Parathyroid adenoma (tissue), 2 donors: ENCODE measurements at regions not wholly inside any gene's neighbourhood (a gene's known extent, or its start where the extent isn't known, plus 50 kb on each side); places are given as distances from the start of the nearest gene placed in this dataset.

Source experiments
- H2AFZ ChIP-seq: fragments of 300-600 bp; sonication (generic); one replicate; pipeline ENCODE4 v1.7.0; 2017; ENCODE audit warnings: antibody characterized with exemption, mild to moderate bottlenecking
- H3K27ac ChIP-seq: fragments of 300-600 bp; sonication (generic); one replicate; pipeline ENCODE4 v1.7.0; 2017
- H3K27me3 ChIP-seq: fragments of 300-600 bp; sonication (generic); one replicate; pipeline ENCODE4 v1.7.0; 2017; ENCODE audit warnings: low read length; ENCODE audit not compliant: control insufficient read depth, insufficient read depth
- H3K36me3 ChIP-seq: fragments of 300-600 bp; sonication (generic); one replicate; pipeline ENCODE4 v1.7.0; 2017; ENCODE audit warnings: low read length; ENCODE audit not compliant: control insufficient read depth, insufficient read depth
- H3K4me1 ChIP-seq: fragments of 300-600 bp; sonication (generic); one replicate; pipeline ENCODE4 v1.7.0; 2017; ENCODE audit warnings: control low read depth
- H3K4me2 ChIP-seq: fragments of 300-600 bp; sonication (generic); one replicate; pipeline ENCODE4 v1.7.0; 2017; ENCODE audit warnings: low read length
- H3K4me3 ChIP-seq: fragments of 300-600 bp; sonication (generic); one replicate; pipeline ENCODE4 v1.7.0; 2017; ENCODE audit warnings: low read depth, low read length
- H3K79me2 ChIP-seq: fragments of 300-600 bp; sonication (generic); one replicate; pipeline ENCODE4 v1.7.0; 2017; ENCODE audit warnings: control low read depth
- H3K9ac ChIP-seq: fragments of 300-600 bp; sonication (generic); one replicate; pipeline ENCODE4 v1.7.0; 2017; ENCODE audit warnings: mild to moderate bottlenecking
- H3K9me3 ChIP-seq: fragments of 300-600 bp; sonication (generic); one replicate; pipeline ENCODE4 v1.7.0; 2017; ENCODE audit warnings: low read length; ENCODE audit not compliant: control insufficient read depth
- CTCF ChIP-seq: fragments of 300-600 bp; sonication (generic); IDR thresholded peaks from one replicate; pipeline ENCODE4 v1.7.0; 2017; ENCODE audit warnings: antibody characterized with exemption, mild to moderate bottlenecking
- donor health status: primary hyperparathyroidism.

- Histone ChIP-seq H3K79me2 (no peaks in the 10 kb centered on the region), H3K9ac (no peak overlapping the region), H3K27me3 (no peaks in the 10 kb centered on the region), H3K9me3 (no peaks in the 10 kb centered on the region), H3K4me1 (no peaks in the 10 kb centered on the region), H3K4me2 (no peak overlapping the region), H2AFZ (no peak overlapping the region), H3K27ac (no peak overlapping the region), H3K4me3 (no peak overlapping the region), H3K36me3 (no peaks in the 10 kb centered on the region)
- TF ChIP-seq CTCF, result no peak
These were observed 145.9 kb downstream of the CARTPT start for GRCh38 chr5:71864730-71865601.

- no peak overlapping the region for H3K4me3 ChIP-seq
- no peaks in the 10 kb centered on the region for H3K9me3 ChIP-seq
- no peak overlapping the region for H3K27ac ChIP-seq
- H3K79me2 ChIP-seq, result no peaks in the 10 kb centered on the region
- TF ChIP-seq CTCF, result no peak
- no peaks in the 10 kb centered on the region for H3K36me3 ChIP-seq
- no peaks in the 10 kb centered on the region for H3K27me3 ChIP-seq
- no peak overlapping the region for H3K9ac ChIP-seq
- no peaks in the 10 kb centered on the region for H3K4me1 ChIP-seq
- H3K4me2 ChIP-seq, result no peak overlapping the region
- no peak overlapping the region for H2AFZ ChIP-seq
These were observed 146.7 kb downstream of the CARTPT start for GRCh38 chr5:71865665-71866320.

- no peaks in the 10 kb centered on the region for H3K27me3 ChIP-seq
- H3K4me1 ChIP-seq, result no peaks in the 10 kb centered on the region
- H3K4me3 ChIP-seq, result no peak overlapping the region
- no peak overlapping the region for H2AFZ ChIP-seq
- H3K9me3 ChIP-seq, result no peaks in the 10 kb centered on the region
- H3K27ac ChIP-seq, result no peak overlapping the region
- TF ChIP-seq CTCF, result no peak
- H3K79me2 ChIP-seq, result no peaks in the 10 kb centered on the region
- H3K36me3 ChIP-seq, result no peaks in the 10 kb centered on the region
- H3K4me2 ChIP-seq, result no peak overlapping the region
- no peak overlapping the region for H3K9ac ChIP-seq
These were observed 153.3 kb downstream of the CARTPT start for GRCh38 chr5:71872311-71872864.

GRCh38 chr5:71873191-71873591 lies 154.1 kb downstream of the CARTPT start:
- Histone ChIP-seq H2AFZ (no peak overlapping the region), H3K4me1 (no peaks in the 10 kb centered on the region), H3K4me3 (no peak overlapping the region), H3K27me3 (no peaks in the 10 kb centered on the region), H3K79me2 (no peaks in the 10 kb centered on the region), H3K9ac (no peak overlapping the region), H3K4me2 (no peak overlapping the region), H3K9me3 (no peaks in the 10 kb centered on the region), H3K36me3 (no peaks in the 10 kb centered on the region), H3K27ac (no peak overlapping the region)
- no peak for TF ChIP-seq CTCF
